HEK293 (cell line): ENCODE measurements at regions not wholly inside any gene's neighbourhood (a gene's known extent, or its start where the extent isn't known, plus 50 kb on each side); places are given as distances from the start of the nearest gene placed in this dataset.
A peak's percentile ranks its signal among the peaks of the same experiment; 100 is the strongest.

Experiments
- CTCF ChIA-PET: fragments of 350-600 bp; formaldehyde crosslinking; extraction: SDS; loops from one replicate; lab custom pipeline; 2021; ENCODE audit warnings: antibody characterized with exemption; lab: Yijun Ruan, JAX
- POLR2A ChIA-PET: fragments of 300-600 bp; formaldehyde crosslinking; extraction: SDS; loops from one replicate; lab custom pipeline; 2020; ENCODE audit warnings: antibody characterized with exemption, inconsistent platforms; lab: Yijun Ruan, JAX
- H3K27ac ChIP-seq: fragments of 200-500 bp; sonication (Bioruptor generic); 2 replicates; pipeline ENCODE4 v1.5.1; 2014; ENCODE audit warnings: low read depth, low read length, control low read depth, inconsistent platforms; ENCODE audit errors: extremely low read depth
- H3K36me3 ChIP-seq, 2 experiments: fragments of 200-500 bp in 1 of 2; sonication (Bioruptor generic) in 1 of 2; 1 replicate in 1 of 2; 2 replicates in 1 of 2; pipeline ENCODE4 v1.5.1; 2014 to 2017; ENCODE audit warnings: inconsistent platforms in 2 of 2, low read length in 2 of 2; ENCODE audit not compliant: control insufficient read depth in 2 of 2, insufficient read depth in 1 of 2
- H3K4me1 ChIP-seq: fragments of 200-500 bp; sonication (Bioruptor generic); 2 replicates; pipeline ENCODE4 v1.5.1; 2014; ENCODE audit warnings: mild to moderate bottlenecking, low read length, inconsistent platforms; ENCODE audit not compliant: control insufficient read depth, insufficient read depth
- H3K4me3 ChIP-seq: 2 replicates; pipeline ENCODE4 v1.5.1; 2011; ENCODE audit warnings: low read depth, mild to moderate bottlenecking, control low read depth, low read length, moderate library complexity
- H3K9me3 ChIP-seq: fragments of 200-500 bp; sonication (Bioruptor generic); 2 replicates; pipeline ENCODE4 v1.5.1; 2014; ENCODE audit warnings: low read depth, low read length, inconsistent platforms; ENCODE audit not compliant: control insufficient read depth, insufficient read depth
- KLF8 ChIP-seq: fragments of 450-650 bp; formaldehyde crosslinking; IDR thresholded peaks from 2 replicates; pipeline ENCODE4 v1.5.1; 2016; ENCODE audit warnings: missing biosample characterization, missing genetic modification characterization
- SETDB1 ChIP-seq: IDR thresholded peaks from one replicate; pipeline ENCODE4 v1.6.1; 2017; ENCODE audit warnings: mild to moderate bottlenecking, low read length, moderate library complexity, mixed read lengths; ENCODE audit not compliant: insufficient read length
- TRIM28 ChIP-seq: IDR thresholded peaks from 2 replicates; pipeline ENCODE4 v1.6.1; 2011; ENCODE audit warnings: low read length, control low read depth, borderline replicate concordance
- ZNF121 ChIP-seq: fragments of 450-650 bp; formaldehyde crosslinking; IDR thresholded peaks from 2 replicates; pipeline ENCODE4 v1.5.1; 2016; ENCODE audit warnings: missing biosample characterization, missing genetic modification characterization
- ZNF2 ChIP-seq: fragments of 450-650 bp; formaldehyde crosslinking; IDR thresholded peaks from 2 replicates; pipeline ENCODE4 v1.5.1; 2016; ENCODE audit warnings: missing biosample characterization, missing genetic modification characterization
- ZNF274 ChIP-seq, 2 experiments: fragments of 200-500 bp in 1 of 2; fragments of 450-650 bp in 1 of 2; sonication (Bioruptor generic) in 1 of 2; formaldehyde crosslinking in 1 of 2; IDR thresholded peaks; 2 replicates each; pipeline versions ENCODE4 v1.5.1 to v1.6.1; 2014 to 2016; ENCODE audit warnings: borderline replicate concordance in 1 of 2, inconsistent platforms in 1 of 2, low read length in 1 of 2, missing biosample characterization in 1 of 2, missing genetic modification characterization in 1 of 2
- ZNF324 ChIP-seq: fragments of 450-650 bp; formaldehyde crosslinking; IDR thresholded peaks from 2 replicates; pipeline ENCODE4 v1.5.1; 2016; ENCODE audit warnings: missing biosample characterization, missing genetic modification characterization
- ZNF426 ChIP-seq: fragments of 450-650 bp; formaldehyde crosslinking; IDR thresholded peaks from 2 replicates; pipeline ENCODE4 v1.5.1; 2017; ENCODE audit warnings: missing biosample characterization, missing genetic modification characterization, mild to moderate bottlenecking, inconsistent platforms, moderate library complexity
- ZNF596 ChIP-seq: fragments of 450-650 bp; IDR thresholded peaks from 2 replicates; pipeline ENCODE4 v1.5.0; 2018; ENCODE audit warnings: missing biosample characterization, mild to moderate bottlenecking, missing genetic modification characterization, moderate library complexity
- ZNF623 ChIP-seq: fragments of 450-650 bp; formaldehyde crosslinking; IDR thresholded peaks from 2 replicates; pipeline ENCODE4 v1.5.1; 2016; ENCODE audit warnings: missing biosample characterization, missing genetic modification characterization
- ZNF670 ChIP-seq: fragments of 450-650 bp; formaldehyde crosslinking; IDR thresholded peaks from 2 replicates; pipeline ENCODE4 v1.5.1; 2016; ENCODE audit warnings: missing biosample characterization, missing genetic modification characterization, low read depth
- ZNF701 ChIP-seq: fragments of 450-650 bp; formaldehyde crosslinking; IDR thresholded peaks from 2 replicates; pipeline ENCODE4 v1.5.1; 2016; ENCODE audit warnings: missing biosample characterization, missing genetic modification characterization
- TF ChIP-seq, protein P1 (sequence below): fragments of 450-650 bp; formaldehyde crosslinking; IDR thresholded peaks from 2 replicates; pipeline ENCODE4 v1.5.1; 2016; ENCODE audit warnings: missing biosample characterization, missing genetic modification characterization
- TF ChIP-seq, protein P2 (sequence below): fragments of 450-650 bp; formaldehyde crosslinking; IDR thresholded peaks from 2 replicates; pipeline ENCODE4 v1.5.1; 2016; ENCODE audit warnings: missing biosample characterization, missing genetic modification characterization
- TF ChIP-seq, protein P3 (sequence below): fragments of 450-650 bp; IDR thresholded peaks from 2 replicates; pipeline ENCODE4 v1.5.1; 2018; ENCODE audit warnings: missing biosample characterization, missing genetic modification characterization
- TF ChIP-seq, protein P4 (sequence below): fragments of 450-650 bp; formaldehyde crosslinking; IDR thresholded peaks from 2 replicates; pipeline ENCODE4 v1.5.1; 2016; ENCODE audit warnings: missing biosample characterization, missing genetic modification characterization, low read depth
- TF ChIP-seq, protein P5 (sequence below): fragments of 450-650 bp; formaldehyde crosslinking; IDR thresholded peaks from 2 replicates; pipeline ENCODE4 v1.5.1; 2017; ENCODE audit warnings: missing biosample characterization, missing genetic modification characterization

DNA sequence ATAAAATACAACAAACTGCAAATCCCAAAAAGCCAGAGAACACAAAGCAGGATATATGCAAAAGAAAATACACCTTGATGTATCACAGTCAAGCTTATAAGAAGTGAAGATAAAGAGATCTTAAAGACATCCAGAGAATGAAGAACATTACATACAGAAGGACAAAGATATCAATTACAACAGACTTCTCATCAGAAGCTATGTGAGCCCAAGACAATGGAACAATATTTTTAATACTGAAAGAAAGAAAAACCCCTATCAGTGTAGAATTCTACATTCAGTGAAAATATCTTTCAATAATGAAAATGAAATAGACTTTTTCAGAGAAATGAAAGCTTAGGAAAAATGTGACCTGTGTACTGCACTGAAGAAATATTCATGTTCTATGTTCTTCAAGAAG, 104.5 kb upstream of the PHACTR3 start:
- Histone ChIP-seq H3K4me1 (no peaks in the 10 kb centered on the region), H3K9me3 (no peaks in the 10 kb centered on the region), H3K36me3 (no peaks in the 10 kb centered on the region), H3K27ac (no peak overlapping the region), H3K4me3 (no peak overlapping the region)
- no peak for TF ChIP-seq ZNF426 (tag by site-specific recombination)
- TF ChIP-seq, protein P1, sequence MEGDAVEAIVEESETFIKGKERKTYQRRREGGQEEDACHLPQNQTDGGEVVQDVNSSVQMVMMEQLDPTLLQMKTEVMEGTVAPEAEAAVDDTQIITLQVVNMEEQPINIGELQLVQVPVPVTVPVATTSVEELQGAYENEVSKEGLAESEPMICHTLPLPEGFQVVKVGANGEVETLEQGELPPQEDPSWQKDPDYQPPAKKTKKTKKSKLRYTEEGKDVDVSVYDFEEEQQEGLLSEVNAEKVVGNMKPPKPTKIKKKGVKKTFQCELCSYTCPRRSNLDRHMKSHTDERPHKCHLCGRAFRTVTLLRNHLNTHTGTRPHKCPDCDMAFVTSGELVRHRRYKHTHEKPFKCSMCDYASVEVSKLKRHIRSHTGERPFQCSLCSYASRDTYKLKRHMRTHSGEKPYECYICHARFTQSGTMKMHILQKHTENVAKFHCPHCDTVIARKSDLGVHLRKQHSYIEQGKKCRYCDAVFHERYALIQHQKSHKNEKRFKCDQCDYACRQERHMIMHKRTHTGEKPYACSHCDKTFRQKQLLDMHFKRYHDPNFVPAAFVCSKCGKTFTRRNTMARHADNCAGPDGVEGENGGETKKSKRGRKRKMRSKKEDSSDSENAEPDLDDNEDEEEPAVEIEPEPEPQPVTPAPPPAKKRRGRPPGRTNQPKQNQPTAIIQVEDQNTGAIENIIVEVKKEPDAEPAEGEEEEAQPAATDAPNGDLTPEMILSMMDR (tag by site-specific recombination) = no peak
- TF ChIP-seq KLF8 = no peak
- no peak for TF ChIP-seq ZNF121 (tag by site-specific recombination)
- no peak for TF ChIP-seq ZNF701
- no peak for TF ChIP-seq ZNF670 (tag by site-specific recombination)
- TF ChIP-seq TRIM28 = peak; percentile 56; the same call in 1 of the 2 replicates
- TF ChIP-seq SETDB1 = peak; percentile 63
- no peak for TF ChIP-seq ZNF2 (tag by site-specific recombination)
- ChIA-PET POLR2A (no interaction called here), CTCF (interaction anchor here (0.7 to 2.0 kb wide), 7 partner anchors 9 to 223 kb away, joined by 3 to 8 read pairs (median 4); no protein-coding TSS in a partner anchor)

DNA sequence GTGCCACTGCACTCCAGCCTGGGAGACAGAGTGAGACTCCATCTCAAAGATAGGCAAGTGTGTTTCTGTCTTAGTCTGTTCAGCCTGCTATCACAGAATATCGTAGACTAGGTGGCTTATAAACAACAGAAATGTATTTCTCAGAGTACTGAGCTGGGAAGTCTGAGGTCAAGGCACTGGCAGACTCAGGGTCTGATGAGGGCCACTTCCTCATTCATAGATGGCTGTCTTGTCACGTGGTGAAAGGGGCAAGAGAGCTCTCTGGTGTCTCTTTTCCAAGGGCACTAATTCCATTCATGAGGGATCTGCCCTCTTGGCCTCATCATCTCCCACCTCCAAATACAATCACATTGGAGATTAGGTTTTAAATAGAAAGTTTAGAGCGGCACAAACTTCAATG, 95.6 kb upstream of the PHACTR3 start:
- Histone ChIP-seq H3K4me3 (no peak overlapping the region), H3K36me3 (no peaks in the 10 kb centered on the region), H3K9me3 (no peaks in the 10 kb centered on the region), H3K27ac (no peak overlapping the region), H3K4me1 (no peaks in the 10 kb centered on the region)
- TF ChIP-seq, protein P2, sequence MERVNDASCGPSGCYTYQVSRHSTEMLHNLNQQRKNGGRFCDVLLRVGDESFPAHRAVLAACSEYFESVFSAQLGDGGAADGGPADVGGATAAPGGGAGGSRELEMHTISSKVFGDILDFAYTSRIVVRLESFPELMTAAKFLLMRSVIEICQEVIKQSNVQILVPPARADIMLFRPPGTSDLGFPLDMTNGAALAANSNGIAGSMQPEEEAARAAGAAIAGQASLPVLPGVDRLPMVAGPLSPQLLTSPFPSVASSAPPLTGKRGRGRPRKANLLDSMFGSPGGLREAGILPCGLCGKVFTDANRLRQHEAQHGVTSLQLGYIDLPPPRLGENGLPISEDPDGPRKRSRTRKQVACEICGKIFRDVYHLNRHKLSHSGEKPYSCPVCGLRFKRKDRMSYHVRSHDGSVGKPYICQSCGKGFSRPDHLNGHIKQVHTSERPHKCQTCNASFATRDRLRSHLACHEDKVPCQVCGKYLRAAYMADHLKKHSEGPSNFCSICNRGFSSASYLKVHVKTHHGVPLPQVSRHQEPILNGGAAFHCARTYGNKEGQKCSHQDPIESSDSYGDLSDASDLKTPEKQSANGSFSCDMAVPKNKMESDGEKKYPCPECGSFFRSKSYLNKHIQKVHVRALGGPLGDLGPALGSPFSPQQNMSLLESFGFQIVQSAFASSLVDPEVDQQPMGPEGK (tag by site-specific recombination) = no peak
- TF ChIP-seq, protein P3, sequence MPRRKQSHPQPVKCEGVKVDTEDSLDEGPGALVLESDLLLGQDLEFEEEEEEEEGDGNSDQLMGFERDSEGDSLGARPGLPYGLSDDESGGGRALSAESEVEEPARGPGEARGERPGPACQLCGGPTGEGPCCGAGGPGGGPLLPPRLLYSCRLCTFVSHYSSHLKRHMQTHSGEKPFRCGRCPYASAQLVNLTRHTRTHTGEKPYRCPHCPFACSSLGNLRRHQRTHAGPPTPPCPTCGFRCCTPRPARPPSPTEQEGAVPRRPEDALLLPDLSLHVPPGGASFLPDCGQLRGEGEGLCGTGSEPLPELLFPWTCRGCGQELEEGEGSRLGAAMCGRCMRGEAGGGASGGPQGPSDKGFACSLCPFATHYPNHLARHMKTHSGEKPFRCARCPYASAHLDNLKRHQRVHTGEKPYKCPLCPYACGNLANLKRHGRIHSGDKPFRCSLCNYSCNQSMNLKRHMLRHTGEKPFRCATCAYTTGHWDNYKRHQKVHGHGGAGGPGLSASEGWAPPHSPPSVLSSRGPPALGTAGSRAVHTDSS (tag by site-specific recombination) = no peak
- TF ChIP-seq, protein P4, sequence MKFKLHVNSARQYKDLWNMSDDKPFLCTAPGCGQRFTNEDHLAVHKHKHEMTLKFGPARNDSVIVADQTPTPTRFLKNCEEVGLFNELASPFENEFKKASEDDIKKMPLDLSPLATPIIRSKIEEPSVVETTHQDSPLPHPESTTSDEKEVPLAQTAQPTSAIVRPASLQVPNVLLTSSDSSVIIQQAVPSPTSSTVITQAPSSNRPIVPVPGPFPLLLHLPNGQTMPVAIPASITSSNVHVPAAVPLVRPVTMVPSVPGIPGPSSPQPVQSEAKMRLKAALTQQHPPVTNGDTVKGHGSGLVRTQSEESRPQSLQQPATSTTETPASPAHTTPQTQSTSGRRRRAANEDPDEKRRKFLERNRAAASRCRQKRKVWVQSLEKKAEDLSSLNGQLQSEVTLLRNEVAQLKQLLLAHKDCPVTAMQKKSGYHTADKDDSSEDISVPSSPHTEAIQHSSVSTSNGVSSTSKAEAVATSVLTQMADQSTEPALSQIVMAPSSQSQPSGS = no peak
- TF ChIP-seq ZNF596 (no peak), ZNF274 (IDR thresholded peaks at IDR 0.05; ENCODE audit: low read length) (no peak), ZNF274 (tag by site-specific recombination; IDR thresholded peaks at IDR 0.05; ENCODE audit: borderline replicate concordance) (no peak), ZNF623 (tag by site-specific recombination) (no peak)
- POLR2A ChIA-PET = no interaction called here
- CTCF ChIA-PET = interaction anchor here (0.7 to 2.4 kb wide), 3 partner anchors 13 to 49 kb away, joined by 3 to 10 read pairs (median 5); no protein-coding TSS in a partner anchor

DNA sequence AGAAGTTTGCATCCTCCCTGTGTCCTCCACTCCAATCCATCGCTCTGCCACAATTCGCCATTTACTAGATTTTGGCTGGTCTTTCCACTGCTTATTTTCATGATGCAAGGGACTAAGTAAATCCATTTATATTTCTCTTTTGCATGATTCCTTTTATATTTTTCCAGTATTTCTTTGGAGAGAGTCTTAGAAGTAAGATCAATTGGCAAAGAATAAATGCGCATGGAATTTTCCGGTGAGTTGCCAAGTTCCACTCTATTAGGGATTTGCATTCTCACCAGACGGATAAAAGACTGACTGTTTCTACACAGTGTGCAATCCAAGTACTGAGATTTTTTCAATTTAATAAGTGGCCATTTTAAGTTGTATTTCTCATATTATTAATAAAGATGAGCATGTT, 91.7 kb upstream of the PHACTR3 start:
- no peaks in the 10 kb centered on the region for H3K9me3 ChIP-seq
- H3K4me1 ChIP-seq = no peaks in the 10 kb centered on the region
- no peak overlapping the region for H3K27ac ChIP-seq
- ChIA-PET POLR2A (no interaction called here), CTCF (interaction anchor here (0.6 to 0.8 kb wide), 2 partner anchors 12 to 14 kb away, joined by 3 read pairs; no protein-coding TSS in a partner anchor)
- no peak overlapping the region for H3K4me3 ChIP-seq
- no peaks in the 10 kb centered on the region for H3K36me3 ChIP-seq
- TF ChIP-seq ZNF324 (tag by site-specific recombination) = no peak
- TF ChIP-seq, protein P5, sequence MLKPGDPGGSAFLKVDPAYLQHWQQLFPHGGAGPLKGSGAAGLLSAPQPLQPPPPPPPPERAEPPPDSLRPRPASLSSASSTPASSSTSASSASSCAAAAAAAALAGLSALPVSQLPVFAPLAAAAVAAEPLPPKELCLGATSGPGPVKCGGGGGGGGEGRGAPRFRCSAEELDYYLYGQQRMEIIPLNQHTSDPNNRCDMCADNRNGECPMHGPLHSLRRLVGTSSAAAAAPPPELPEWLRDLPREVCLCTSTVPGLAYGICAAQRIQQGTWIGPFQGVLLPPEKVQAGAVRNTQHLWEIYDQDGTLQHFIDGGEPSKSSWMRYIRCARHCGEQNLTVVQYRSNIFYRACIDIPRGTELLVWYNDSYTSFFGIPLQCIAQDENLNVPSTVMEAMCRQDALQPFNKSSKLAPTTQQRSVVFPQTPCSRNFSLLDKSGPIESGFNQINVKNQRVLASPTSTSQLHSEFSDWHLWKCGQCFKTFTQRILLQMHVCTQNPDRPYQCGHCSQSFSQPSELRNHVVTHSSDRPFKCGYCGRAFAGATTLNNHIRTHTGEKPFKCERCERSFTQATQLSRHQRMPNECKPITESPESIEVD (tag by site-specific recombination) = no peak
